ENCODE measurements at regions not wholly inside any gene's neighbourhood (a gene's known extent, or its start where the extent isn't known, plus 50 kb on each side); places are given as distances from the start of the nearest gene placed in this dataset.

- no peak overlapping the region for H3K27ac ChIP-seq
- no peaks in the 10 kb centered on the region for H3K9me3 ChIP-seq
- intact Hi-C loops (cut with DNase I): no loop called here
- no peak overlapping the region for H3K4me3 ChIP-seq
- H3K27me3 ChIP-seq: no peaks in the 10 kb centered on the region
- WGBS (ENCODE audit: insufficient coverage, low coverage, low lambda C conversion rate, missing lambda C conversion rate): 88% methylated on average over 4 of the region's 7 CpGs
- no peaks in the 10 kb centered on the region for H3K36me3 ChIP-seq
- H3K4me1 ChIP-seq: peaks cover 0 to 11% (median 0%) of the 10 kb centered on the region in 4 donors
- DNase-seq: no peak
- TF ChIP-seq CTCF (IDR thresholded peaks at IDR 0.05) (no peak), POLR2A (IDR thresholded peaks at IDR 0.05) (no peak)
- ATAC-seq: no peak
Measured at GRCh38 chr6:23266536-23266935, 697.2 kb downstream of the HDGFL1 start.

- no peaks in the 10 kb centered on the region for H3K36me3 ChIP-seq
- no peak for ATAC-seq
- H3K27me3 ChIP-seq: no peaks in the 10 kb centered on the region
- WGBS (ENCODE audit: insufficient coverage, low coverage, low lambda C conversion rate, missing lambda C conversion rate): 81% methylated on average over 2 of the region's 2 CpGs
- no peak overlapping the region for H3K27ac ChIP-seq
- peaks cover 0 to 11% (median 0%) of the 10 kb centered on the region in 4 donors for H3K4me1 ChIP-seq
- DNase-seq: no peak
- no peak overlapping the region for H3K4me3 ChIP-seq
- intact Hi-C loops (cut with DNase I): no loop called here
- no peaks in the 10 kb centered on the region for H3K9me3 ChIP-seq
- no peak for TF ChIP-seq CTCF (IDR thresholded peaks at IDR 0.05)
- TF ChIP-seq POLR2A (IDR thresholded peaks at IDR 0.05): no peak
Measured at GRCh38 chr6:23267651-23268050, 698.3 kb downstream of the HDGFL1 start.

GRCh38 chr6:23268348-23268747 is 699.0 kb downstream of the HDGFL1 start:
- no peak for ATAC-seq
- H3K27ac ChIP-seq: no peak overlapping the region
- no peak for DNase-seq
- TF ChIP-seq POLR2A (IDR thresholded peaks at IDR 0.05): no peak
- TF ChIP-seq CTCF (IDR thresholded peaks at IDR 0.05): no peak
- H3K4me1 ChIP-seq: peaks cover 0 to 11% (median 0%) of the 10 kb centered on the region in 4 donors
- intact Hi-C loops (cut with DNase I): no loop called here
- no peaks in the 10 kb centered on the region for H3K36me3 ChIP-seq
- no peak overlapping the region for H3K4me3 ChIP-seq
- H3K9me3 ChIP-seq: no peaks in the 10 kb centered on the region
- 69% methylated on average over 4 of the region's 4 CpGs for WGBS (ENCODE audit: insufficient coverage, low coverage, low lambda C conversion rate, missing lambda C conversion rate)
- no peaks in the 10 kb centered on the region for H3K27me3 ChIP-seq

GRCh38 chr6:23269436-23269835 is 700.1 kb downstream of the HDGFL1 start:
- DNase-seq: no peak
- TF ChIP-seq POLR2A (IDR thresholded peaks at IDR 0.05) (no peak), CTCF (IDR thresholded peaks at IDR 0.05) (no peak)
- intact Hi-C loops (cut with DNase I): no loop called here
- Histone ChIP-seq H3K36me3 (no peaks in the 10 kb centered on the region), H3K9me3 (no peaks in the 10 kb centered on the region), H3K27me3 (no peaks in the 10 kb centered on the region), H3K4me1 (peaks cover 0 to 11% (median 0%) of the 10 kb centered on the region in 4 donors), H3K4me3 (no peak overlapping the region), H3K27ac (no peak overlapping the region)
- 27% methylated on average over 3 of the region's 3 CpGs for WGBS (ENCODE audit: insufficient coverage, low coverage, low lambda C conversion rate, missing lambda C conversion rate)
- ATAC-seq: peak; percentile 76 to 93 (median 90)

GRCh38 chr6:23272536-23272935 is 703.2 kb downstream of the HDGFL1 start:
- no peak for DNase-seq
- no peak overlapping the region for H3K27ac ChIP-seq
- no peaks in the 10 kb centered on the region for H3K36me3 ChIP-seq
- H3K4me3 ChIP-seq: no peak overlapping the region
- no peak for ATAC-seq
- intact Hi-C loops (cut with DNase I): no loop called here
- TF ChIP-seq POLR2A (IDR thresholded peaks at IDR 0.05) (no peak), CTCF (IDR thresholded peaks at IDR 0.05) (no peak)
- no peaks in the 10 kb centered on the region for H3K27me3 ChIP-seq
- peaks cover 0 to 11% (median 0%) of the 10 kb centered on the region in 4 donors for H3K4me1 ChIP-seq
- no peaks in the 10 kb centered on the region for H3K9me3 ChIP-seq

All from right lobe of liver (tissue), 6 donors.